Fibroblast of skin of abdomen (primary cell): ENCODE measurements at regions not wholly inside any gene's neighbourhood (a gene's known extent, or its start where the extent isn't known, plus 50 kb on each side); places are given as distances from the start of the nearest gene placed in this dataset.
"Not testable (repeated sequence)": the region's sequence is repeated elsewhere in the genome, so short reads cannot be mapped to it uniquely, and the experiment has no call there.

Source experiments
- DNase-seq: peaks from one replicate; pipeline ENCODE4 v3.0.0-alpha.2; 2013

GRCh38 chr17:65305778-65306177, 168.6 kb downstream of the RGS9 start:
- DNase-seq: no peak

GRCh38 chr17:65305116-65305515, 167.9 kb downstream of the RGS9 start:
- no peak for DNase-seq

GRCh38 chr17:65301882-65302281, 164.7 kb downstream of the RGS9 start:
- DNase-seq: not testable (repeated sequence)

- no peak for DNase-seq
Observed at GRCh38 chr17:65301184-65301583, 164.0 kb downstream of the RGS9 start.

- DNase-seq: peak; percentile 11
Observed at GRCh38 chr17:65297916-65298315, 160.7 kb downstream of the RGS9 start.

- DNase-seq: peak; percentile 71
Observed at GRCh38 chr17:65297384-65297783, 160.2 kb downstream of the RGS9 start.

- peak; percentile 74 for DNase-seq
Observed at GRCh38 chr17:65294181-65294719, 157.1 kb downstream of the RGS9 start.

- no peak for DNase-seq
Observed at GRCh38 chr17:65293584-65294180, 156.5 kb downstream of the RGS9 start.

GRCh38 chr17:65292430-65292829, 155.3 kb downstream of the RGS9 start:
- DNase-seq: no peak

GRCh38 chr17:65291301-65291700, 154.1 kb downstream of the RGS9 start:
- DNase-seq: not testable (repeated sequence)

- DNase-seq: no peak
Observed at GRCh38 chr17:65290616-65291015, 153.4 kb downstream of the RGS9 start.

- no peak for DNase-seq
Observed at GRCh38 chr17:65290056-65290455, 152.9 kb downstream of the RGS9 start.

- peak; percentile 92 for DNase-seq
Observed at GRCh38 chr17:65287040-65287439, 149.9 kb downstream of the RGS9 start.

- no peak for DNase-seq
Observed at GRCh38 chr17:65283704-65284103, 146.5 kb downstream of the RGS9 start.

- DNase-seq: no peak
Observed at GRCh38 chr17:65279456-65279855, 142.3 kb downstream of the RGS9 start.

- no peak for DNase-seq
Observed at GRCh38 chr17:65278820-65279184, 141.6 kb downstream of the RGS9 start.

- DNase-seq: peak; percentile 76
Observed at GRCh38 chr17:65278050-65278819, 141.1 kb downstream of the RGS9 start.

GRCh38 chr17:65277576-65277975, 140.4 kb downstream of the RGS9 start:
- peak; percentile 79 for DNase-seq
